K562 (cell line): ENCODE measurements at regions not wholly inside any gene's neighbourhood (a gene's known extent, or its start where the extent isn't known, plus 50 kb on each side); places are given as distances from the start of the nearest gene placed in this dataset.

Experiments
- POLR2A ChIP-seq: fragments of 450-650 bp; conservative IDR thresholded peaks from 2 replicates; pipeline ENCODE4 v1.6.1; 2016
- SAP30 ChIP-seq: fragments of 200-600 bp; sonication (generic); IDR thresholded peaks from 2 replicates; pipeline ENCODE4 v1.6.1; 2012; ENCODE audit warnings: borderline replicate concordance, low read depth, mild to moderate bottlenecking, moderate library complexity, low read length, control low read depth, inconsistent platforms; ENCODE audit not compliant: insufficient read depth, poor library complexity, severe bottlenecking

- no peak for TF ChIP-seq SAP30
- no peak for TF ChIP-seq POLR2A
Measured at GRCh38 chrX:40465735-40466551, 114.8 kb upstream of the ATP6AP2 start.
